ENCODE measurements at regions not wholly inside any gene's neighbourhood (a gene's known extent, or its start where the extent isn't known, plus 50 kb on each side); places are given as distances from the start of the nearest gene placed in this dataset.
"Not testable (repeated sequence)": the region's sequence is repeated elsewhere in the genome, so short reads cannot be mapped to it uniquely, and the experiment has no call there.

- no peak for DNase-seq
- TF ChIP-seq GATA1 (IDR thresholded peaks at IDR 0.05; ENCODE audit: low read depth, low read length), result no peak
- TF ChIP-seq POLR2A (IDR thresholded peaks at IDR 0.05; ENCODE audit: low read length), result no peak
Observed at GRCh38 chr15:59923508-59923907, 80.6 kb upstream of the FOXB1 start.

- TF ChIP-seq GATA1 (IDR thresholded peaks at IDR 0.05; ENCODE audit: low read depth, low read length), result no peak
- no peak for TF ChIP-seq POLR2A (IDR thresholded peaks at IDR 0.05; ENCODE audit: low read length)
Observed at GRCh38 chr15:59918994-59919951, 84.8 kb upstream of the FOXB1 start.

DNA sequence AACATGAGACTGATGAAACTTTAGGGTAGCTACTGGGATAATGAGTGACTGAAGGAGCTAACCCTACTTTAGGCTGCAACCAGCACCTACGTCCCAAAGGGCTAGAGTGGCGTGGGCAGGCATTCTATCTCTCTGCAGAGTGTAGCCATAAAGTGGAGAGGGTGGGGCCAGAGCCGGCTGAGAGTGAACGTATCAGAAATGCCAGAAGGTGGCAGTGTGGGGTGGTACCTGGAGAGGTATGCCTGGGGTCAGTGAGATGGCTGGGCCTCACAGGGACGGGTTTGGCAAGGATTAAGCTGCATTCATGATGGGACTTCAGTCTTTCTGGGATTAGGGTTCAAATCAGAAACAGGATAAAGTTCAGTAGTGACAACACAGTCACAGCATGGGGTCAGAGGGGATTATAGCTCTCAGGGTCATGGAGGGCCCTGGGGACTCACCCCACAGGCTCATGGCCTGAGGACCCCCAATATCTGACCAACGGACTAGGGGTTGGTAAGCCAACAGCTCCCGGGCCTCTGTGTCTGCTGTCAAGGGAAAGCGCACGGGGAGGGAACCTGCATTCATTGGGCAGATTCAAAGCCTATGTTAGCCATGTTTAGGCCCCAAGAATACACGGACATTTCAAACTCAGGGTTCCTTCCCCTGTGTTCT lies 86.5 kb upstream of the FOXB1 start:
- TF ChIP-seq GATA1 (IDR thresholded peaks at IDR 0.05; ENCODE audit: low read depth, low read length) (no peak), POLR2A (IDR thresholded peaks at IDR 0.05; ENCODE audit: low read length) (no peak)
- DNase-seq, result peak; percentile 28 to 52

More at GRCh38 chr15:59918994-59919951, 84.8 kb upstream of the FOXB1 start:
- no peak for DNase-seq

GRCh38 chr15:59906046-59906445 lies 98.1 kb upstream of the FOXB1 start:
- TF ChIP-seq POLR2A (IDR thresholded peaks at IDR 0.05; ENCODE audit: low read length) (no peak), GATA1 (IDR thresholded peaks at IDR 0.05; ENCODE audit: low read depth, low read length) (no peak)
- DNase-seq, result no peak

- DNase-seq, result no peak
- TF ChIP-seq GATA1 (IDR thresholded peaks at IDR 0.05; ENCODE audit: low read depth, low read length) (no peak), POLR2A (IDR thresholded peaks at IDR 0.05; ENCODE audit: low read length) (no peak)
Observed at GRCh38 chr15:59905176-59905575, 98.9 kb upstream of the FOXB1 start.

DNA sequence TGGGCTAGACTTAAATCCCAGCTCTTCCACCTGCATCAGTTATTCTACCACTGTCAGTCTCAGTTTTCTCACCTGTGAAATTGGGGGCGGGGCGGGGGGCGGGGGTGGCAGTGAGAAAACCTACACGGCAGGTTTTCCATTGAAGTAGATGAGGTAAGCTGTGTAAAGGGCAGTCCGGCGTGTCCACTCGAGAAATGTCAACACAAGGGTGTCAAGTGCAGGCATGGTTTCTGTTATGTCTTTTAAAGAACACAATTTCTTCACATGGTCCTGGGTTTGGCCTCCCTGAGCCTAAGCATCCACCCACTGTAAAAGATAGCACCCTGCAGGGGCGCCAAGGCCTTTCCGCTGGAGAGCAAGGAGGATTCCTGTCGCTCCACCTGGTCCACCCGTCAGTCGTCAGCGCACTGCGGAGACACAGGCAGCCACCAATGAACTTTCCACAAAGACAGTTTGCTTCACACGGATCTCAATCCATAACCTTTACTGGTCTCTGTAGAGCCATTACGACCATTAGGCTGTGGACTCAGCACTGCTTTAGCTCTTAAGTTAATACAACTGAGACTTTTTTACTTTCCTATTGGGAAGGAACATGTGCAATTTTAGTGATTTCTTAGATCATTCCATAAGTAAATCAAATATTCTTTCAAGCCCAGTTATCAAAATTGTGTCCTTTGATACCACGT lies 99.5 kb upstream of the FOXB1 start:
- TF ChIP-seq GATA1 (IDR thresholded peaks at IDR 0.05; ENCODE audit: low read depth, low read length) (no peak), POLR2A (IDR thresholded peaks at IDR 0.05; ENCODE audit: low read length) (no peak)
- no peak for DNase-seq

DNA sequence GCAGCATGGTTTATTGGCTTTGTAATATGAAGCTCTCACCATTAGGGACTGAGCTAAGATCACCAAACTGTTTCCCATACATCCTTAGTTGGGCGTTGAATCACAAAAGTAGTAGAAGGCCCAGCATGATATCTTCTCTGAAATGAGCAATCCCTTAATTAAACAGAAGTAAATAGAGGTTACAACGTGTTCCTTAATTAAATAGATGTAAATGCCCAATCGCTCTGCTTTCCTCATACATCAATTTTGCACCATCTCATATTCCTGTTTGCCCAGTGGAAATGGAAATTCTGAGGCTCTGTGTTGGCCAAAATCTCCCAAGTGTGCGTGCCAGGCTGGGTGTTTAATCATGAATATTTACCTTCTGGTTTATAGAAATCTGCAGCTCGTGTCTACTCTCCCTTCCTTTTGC lies 107.4 kb upstream of the FOXB1 start:
- DNase-seq, result no peak
- TF ChIP-seq POLR2A (IDR thresholded peaks at IDR 0.05; ENCODE audit: low read length), result no peak
- TF ChIP-seq GATA1 (IDR thresholded peaks at IDR 0.05; ENCODE audit: low read depth, low read length), result no peak

DNA sequence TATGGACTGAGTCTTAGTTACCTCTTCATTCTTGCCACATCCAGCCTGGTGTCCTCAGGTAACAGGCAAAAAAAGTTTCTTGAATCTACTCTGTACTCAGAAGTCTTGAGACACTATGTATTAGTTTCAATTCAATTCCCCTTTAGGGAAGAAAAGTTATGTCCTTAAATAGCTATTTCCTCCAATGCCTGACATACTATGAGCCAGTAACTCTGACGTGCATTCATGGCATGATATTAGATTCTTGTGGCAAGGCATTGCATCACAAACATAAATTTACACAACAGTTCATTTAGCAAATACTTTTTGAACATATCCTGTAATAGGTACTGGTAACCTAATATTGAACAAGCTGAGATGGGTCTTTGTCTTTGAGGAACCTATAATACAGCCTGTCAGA lies 109.3 kb upstream of the FOXB1 start:
- DNase-seq, result no peak
- no peak for TF ChIP-seq GATA1 (IDR thresholded peaks at IDR 0.05; ENCODE audit: low read depth, low read length)
- no peak for TF ChIP-seq POLR2A (IDR thresholded peaks at IDR 0.05; ENCODE audit: low read length)

- TF ChIP-seq POLR2A (IDR thresholded peaks at IDR 0.05; ENCODE audit: low read length) (no peak), GATA1 (IDR thresholded peaks at IDR 0.05; ENCODE audit: low read depth, low read length) (no peak)
- DNase-seq, result no peak
Observed at GRCh38 chr15:59892985-59893384, 111.1 kb upstream of the FOXB1 start.

DNA sequence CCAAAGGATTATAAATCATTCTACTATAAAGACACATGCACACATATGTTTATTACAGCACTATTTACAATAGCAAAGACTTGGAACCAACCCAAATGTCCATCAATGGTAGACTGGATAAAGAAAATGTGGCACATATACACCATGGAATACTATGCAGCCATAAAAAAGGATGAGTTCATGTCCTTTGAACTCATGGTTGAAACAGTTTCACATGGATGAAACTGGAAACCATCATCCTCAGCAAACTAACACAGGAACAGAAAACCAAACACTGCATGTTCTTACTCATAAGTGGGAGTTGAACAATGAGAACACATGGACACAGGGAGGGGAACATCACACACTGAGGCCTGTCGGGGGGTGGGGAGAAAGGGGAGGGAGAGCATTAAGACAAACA lies 116.2 kb upstream of the FOXB1 start:
- not testable (repeated sequence) for DNase-seq

DNA sequence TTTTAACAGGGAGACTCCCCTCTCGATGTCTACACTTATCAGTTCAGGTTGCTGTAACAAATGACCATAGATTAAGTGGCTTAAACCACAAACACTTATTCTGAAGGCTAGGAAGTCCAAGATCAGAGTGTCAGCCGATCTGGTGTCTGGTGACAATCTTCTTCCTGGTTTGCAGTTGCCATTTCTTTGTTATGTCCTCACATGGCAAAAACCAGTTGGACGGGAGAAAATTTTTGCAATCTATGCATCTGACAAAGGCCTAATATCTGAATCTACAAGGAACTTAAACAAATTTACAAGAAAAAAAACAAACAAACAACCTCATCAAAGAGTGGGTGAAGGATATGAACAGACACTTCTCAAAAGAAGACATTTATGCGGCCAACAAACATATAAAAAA lies 116.9 kb upstream of the FOXB1 start:
- no peak for DNase-seq
- no peak for TF ChIP-seq GATA1 (IDR thresholded peaks at IDR 0.05; ENCODE audit: low read depth, low read length)

DNA sequence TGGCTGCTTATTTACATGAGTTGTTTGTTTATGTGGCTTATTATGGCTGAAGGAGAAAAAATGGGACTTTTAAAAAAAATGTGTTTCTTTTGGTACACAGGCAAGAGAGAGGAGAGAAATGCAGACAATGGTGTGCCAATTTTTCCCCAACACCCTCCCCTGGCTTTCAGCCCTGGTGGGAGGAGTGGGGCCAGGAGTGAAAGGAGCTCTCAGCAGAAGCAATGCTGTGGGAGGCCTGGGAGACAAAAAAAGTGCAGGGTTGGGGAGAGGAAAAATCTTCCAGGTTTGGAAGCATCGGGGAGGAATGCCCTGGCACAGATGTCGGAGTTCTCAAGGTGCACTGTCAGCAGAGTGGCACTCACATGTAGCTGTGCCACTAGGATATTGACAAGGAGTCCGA lies 117.7 kb upstream of the FOXB1 start:
- TF ChIP-seq POLR2A (IDR thresholded peaks at IDR 0.05; ENCODE audit: low read length), result no peak
- TF ChIP-seq GATA1 (IDR thresholded peaks at IDR 0.05; ENCODE audit: low read depth, low read length), result no peak
- no peak for DNase-seq

GRCh38 chr15:59885832-59886231 lies 118.3 kb upstream of the FOXB1 start:
- no peak for DNase-seq
- TF ChIP-seq POLR2A (IDR thresholded peaks at IDR 0.05; ENCODE audit: low read length), result no peak
- no peak for TF ChIP-seq GATA1 (IDR thresholded peaks at IDR 0.05; ENCODE audit: low read depth, low read length)

DNA sequence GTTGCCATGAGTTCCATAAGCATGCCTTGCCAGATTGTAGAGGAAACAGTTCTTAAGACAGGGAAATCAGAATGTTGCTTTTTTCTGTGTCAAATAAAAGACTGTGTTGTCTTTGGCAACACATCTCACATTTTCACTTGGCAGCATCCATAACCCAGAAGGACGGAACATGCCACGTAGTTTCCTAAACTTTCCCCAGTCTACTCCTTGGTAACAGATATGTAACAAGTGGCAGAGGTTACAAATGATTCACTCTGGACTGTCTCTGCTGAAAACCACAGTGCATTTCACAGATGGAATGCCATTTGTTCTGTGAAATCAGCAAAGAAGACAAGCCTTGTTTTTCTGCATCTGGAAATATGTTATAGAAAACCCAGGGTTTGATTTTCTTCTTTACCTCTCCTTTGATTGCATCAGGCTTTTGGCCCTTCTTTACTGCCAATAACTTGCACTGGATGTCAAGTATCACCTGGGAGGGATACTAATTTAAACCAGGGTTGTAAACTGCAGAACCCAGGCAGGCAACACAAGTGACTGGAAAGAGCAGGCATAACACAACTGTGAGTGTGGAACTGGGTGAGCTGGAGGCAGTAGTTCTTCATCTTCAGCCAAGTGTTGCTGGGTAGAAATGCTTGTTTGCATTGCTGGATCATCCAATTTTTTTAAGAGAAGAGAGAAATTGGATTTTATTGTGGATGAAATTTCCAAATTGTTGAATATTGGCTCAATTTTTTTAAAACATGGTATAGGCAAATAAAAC lies 124.4 kb upstream of the FOXB1 start:
- DNase-seq, result no peak
- TF ChIP-seq POLR2A (IDR thresholded peaks at IDR 0.05; ENCODE audit: low read length) (no peak), GATA1 (IDR thresholded peaks at IDR 0.05; ENCODE audit: low read depth, low read length) (no peak)
